ENCODE measurements at regions not wholly inside any gene's neighbourhood (a gene's known extent, or its start where the extent isn't known, plus 50 kb on each side); places are given as distances from the start of the nearest gene placed in this dataset.

DNA sequence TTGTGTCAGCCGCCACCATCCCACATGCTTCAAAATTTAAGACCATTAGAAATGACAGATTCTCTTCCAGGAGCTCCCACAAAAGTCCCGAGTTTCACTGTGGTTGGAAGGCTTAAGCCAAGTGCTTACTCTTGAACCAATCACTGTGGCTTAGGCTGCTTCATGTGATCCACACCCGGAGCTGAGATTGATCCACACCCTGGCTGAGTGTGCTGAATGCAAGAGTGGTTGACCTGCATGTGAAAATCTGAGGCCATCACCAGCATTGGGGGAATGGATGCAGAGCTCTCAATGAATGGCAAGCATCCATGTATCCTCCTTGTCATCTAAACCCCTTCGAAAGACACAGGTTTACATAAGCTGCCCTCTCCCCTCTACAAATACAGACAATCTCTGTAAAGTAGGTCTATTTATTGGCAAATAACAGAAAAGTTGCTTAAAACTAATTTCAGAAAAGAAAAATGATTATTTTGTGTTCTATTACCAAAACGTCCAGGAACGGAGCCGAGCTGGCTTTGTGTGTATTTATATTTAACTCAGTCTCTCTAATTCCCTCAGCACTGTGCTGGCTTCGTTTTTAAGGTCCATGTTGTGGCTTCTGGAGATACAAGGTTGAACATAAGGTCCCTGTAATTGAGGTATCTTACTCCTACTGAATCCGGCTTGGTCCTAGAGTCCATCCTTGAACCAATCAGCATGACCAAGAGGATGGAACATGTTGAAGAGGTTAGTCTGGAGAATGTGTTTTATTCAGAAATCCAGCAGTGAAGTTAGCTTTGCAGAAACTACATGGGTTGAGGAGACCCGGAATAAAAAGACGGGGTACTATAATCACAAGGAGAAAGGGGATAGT is 332.4 kb downstream of the LIG4 start:
- H3K9ac ChIP-seq (ENCODE audit: insufficient read length) = no peak overlapping the region
- H3K9me3 ChIP-seq (ENCODE audit: low read depth, low read length) = no peaks in the 10 kb centered on the region
- TF ChIP-seq FOXP2 (optimal IDR thresholded peaks at IDR 0.05; ENCODE audit: control extremely low read depth, extremely low read length, insufficient read depth) = no peak
- TF ChIP-seq POLR2AphosphoS5 (IDR thresholded peaks at IDR 0.05; ENCODE audit: borderline replicate concordance, low read depth, low read length) = no peak
- no peak for TF ChIP-seq EZH2 (IDR thresholded peaks at IDR 0.05)
- H3K36me3 ChIP-seq (ENCODE audit: insufficient read depth, low read length) = no peaks in the 10 kb centered on the region
- H3K27ac ChIP-seq = no peak overlapping the region
- DNase-seq (ENCODE audit: low read depth, low spot score) = no peak
- no peak overlapping the region for H3K4me3 ChIP-seq

DNA sequence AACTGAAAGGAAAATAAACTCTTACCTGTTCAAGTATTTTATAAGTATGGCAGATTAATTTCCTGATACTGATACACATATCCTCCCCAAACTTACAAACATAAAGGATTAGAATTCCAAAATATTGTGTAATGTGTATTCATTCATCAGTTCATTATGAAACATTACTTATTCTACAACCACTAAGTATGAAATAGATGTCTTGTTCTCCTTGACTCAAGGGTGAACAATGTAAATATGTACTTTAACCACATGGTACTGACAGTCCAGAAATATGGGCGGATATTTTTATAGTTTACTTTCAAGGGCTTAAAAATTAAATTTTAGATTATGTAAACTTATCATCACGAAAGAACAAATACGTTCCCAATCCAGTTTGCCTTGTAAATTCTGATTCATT is 334.0 kb downstream of the LIG4 start:
- DNase-seq (ENCODE audit: low read depth, low spot score) = no peak
- Histone ChIP-seq H3K9me3 (ENCODE audit: low read depth, low read length) (no peaks in the 10 kb centered on the region), H3K27ac (no peak overlapping the region), H3K9ac (ENCODE audit: insufficient read length) (no peak overlapping the region), H3K36me3 (ENCODE audit: insufficient read depth, low read length) (no peaks in the 10 kb centered on the region), H3K4me3 (no peak overlapping the region)
- no peak for TF ChIP-seq EZH2 (IDR thresholded peaks at IDR 0.05)
- no peak for TF ChIP-seq FOXP2 (optimal IDR thresholded peaks at IDR 0.05; ENCODE audit: control extremely low read depth, extremely low read length, insufficient read depth)
- no peak for TF ChIP-seq POLR2AphosphoS5 (IDR thresholded peaks at IDR 0.05; ENCODE audit: borderline replicate concordance, low read depth, low read length)

DNA sequence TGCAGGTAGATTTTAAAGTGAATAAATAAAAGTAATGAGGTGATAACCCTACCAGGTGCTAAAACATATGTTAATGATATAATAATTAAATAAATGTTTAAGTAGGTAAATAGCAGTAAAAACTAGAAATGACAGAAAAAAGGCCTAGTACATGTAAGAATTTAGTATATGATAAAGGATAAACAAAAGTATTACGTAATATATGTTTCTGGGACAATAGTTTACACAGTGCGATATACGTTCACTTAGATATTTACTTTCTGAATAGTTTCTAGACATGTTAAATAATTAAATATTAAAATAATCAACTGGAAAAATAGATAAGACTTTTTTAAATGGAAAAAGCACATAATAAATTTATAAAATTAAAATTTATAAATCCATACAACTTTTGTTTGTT is 340.9 kb downstream of the LIG4 start:
- Histone ChIP-seq H3K4me3 (no peak overlapping the region), H3K9me3 (ENCODE audit: low read depth, low read length) (no peaks in the 10 kb centered on the region), H3K9ac (ENCODE audit: insufficient read length) (no peak overlapping the region), H3K36me3 (ENCODE audit: insufficient read depth, low read length) (no peaks in the 10 kb centered on the region), H3K27ac (no peak overlapping the region)
- TF ChIP-seq POLR2AphosphoS5 (IDR thresholded peaks at IDR 0.05; ENCODE audit: borderline replicate concordance, low read depth, low read length) = no peak
- TF ChIP-seq FOXP2 (optimal IDR thresholded peaks at IDR 0.05; ENCODE audit: control extremely low read depth, extremely low read length, insufficient read depth) = no peak
- no peak for TF ChIP-seq EZH2 (IDR thresholded peaks at IDR 0.05)
- DNase-seq (ENCODE audit: low read depth, low spot score) = no peak

DNA sequence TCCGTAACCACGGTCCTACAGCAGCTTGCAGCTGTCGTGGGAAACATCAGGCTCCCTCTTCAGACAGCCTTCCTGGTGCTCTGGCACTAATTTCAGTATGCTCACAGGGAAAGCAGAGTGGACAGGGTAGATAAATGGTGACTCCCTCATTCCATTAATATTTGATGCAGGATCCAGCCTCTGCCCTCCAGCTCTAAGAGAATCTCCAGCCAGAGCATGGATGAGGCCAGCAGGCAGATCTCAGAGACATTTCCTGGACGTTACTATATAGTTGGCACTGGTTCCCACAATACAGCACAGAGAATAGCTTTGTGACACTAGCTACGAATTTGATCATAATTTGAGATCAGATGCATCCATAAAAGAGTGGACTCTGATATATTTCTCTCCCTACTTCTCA is 341.4 kb downstream of the LIG4 start:
- H3K27ac ChIP-seq = no peak overlapping the region
- DNase-seq (ENCODE audit: low read depth, low spot score) = no peak

DNA sequence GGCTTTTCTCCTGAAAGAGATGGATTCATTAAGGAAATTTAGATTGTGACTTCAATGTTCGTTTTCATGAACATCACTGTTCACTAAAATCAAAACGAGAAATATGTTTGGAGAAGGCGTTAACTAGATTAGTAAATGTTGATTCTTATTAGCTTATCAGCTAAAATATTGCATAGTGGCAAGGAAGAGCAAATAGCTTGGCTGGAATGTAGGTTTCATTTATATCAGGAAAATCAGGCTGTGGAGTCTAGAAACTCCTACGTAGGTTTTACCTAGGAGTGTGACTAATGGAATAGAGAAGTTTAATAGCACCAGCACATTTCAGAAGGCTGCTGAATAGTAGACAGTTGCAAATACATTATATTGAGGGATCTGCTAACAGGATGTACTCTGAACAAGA is 344.9 kb downstream of the LIG4 start:
- H3K4me3 ChIP-seq = no peak overlapping the region
- no peaks in the 10 kb centered on the region for H3K36me3 ChIP-seq (ENCODE audit: insufficient read depth, low read length)
- no peak for DNase-seq (ENCODE audit: low read depth, low spot score)
- no peak overlapping the region for H3K9ac ChIP-seq (ENCODE audit: insufficient read length)
- no peak overlapping the region for H3K27ac ChIP-seq
- H3K9me3 ChIP-seq (ENCODE audit: low read depth, low read length) = no peaks in the 10 kb centered on the region
- TF ChIP-seq POLR2AphosphoS5 (IDR thresholded peaks at IDR 0.05; ENCODE audit: borderline replicate concordance, low read depth, low read length) (no peak), EZH2 (IDR thresholded peaks at IDR 0.05) (no peak), FOXP2 (optimal IDR thresholded peaks at IDR 0.05; ENCODE audit: control extremely low read depth, extremely low read length, insufficient read depth) (no peak)

More for the DNA sequence above, 341.4 kb downstream of the LIG4 start:
- H3K36me3 ChIP-seq (ENCODE audit: insufficient read depth, low read length) = no peaks in the 10 kb centered on the region
- no peaks in the 10 kb centered on the region for H3K9me3 ChIP-seq (ENCODE audit: low read depth, low read length)
- TF ChIP-seq POLR2AphosphoS5 (IDR thresholded peaks at IDR 0.05; ENCODE audit: borderline replicate concordance, low read depth, low read length) = no peak
- no peak for TF ChIP-seq EZH2 (IDR thresholded peaks at IDR 0.05)
- no peak for TF ChIP-seq FOXP2 (optimal IDR thresholded peaks at IDR 0.05; ENCODE audit: control extremely low read depth, extremely low read length, insufficient read depth)
- H3K9ac ChIP-seq (ENCODE audit: insufficient read length) = no peak overlapping the region
- no peak overlapping the region for H3K4me3 ChIP-seq

DNA sequence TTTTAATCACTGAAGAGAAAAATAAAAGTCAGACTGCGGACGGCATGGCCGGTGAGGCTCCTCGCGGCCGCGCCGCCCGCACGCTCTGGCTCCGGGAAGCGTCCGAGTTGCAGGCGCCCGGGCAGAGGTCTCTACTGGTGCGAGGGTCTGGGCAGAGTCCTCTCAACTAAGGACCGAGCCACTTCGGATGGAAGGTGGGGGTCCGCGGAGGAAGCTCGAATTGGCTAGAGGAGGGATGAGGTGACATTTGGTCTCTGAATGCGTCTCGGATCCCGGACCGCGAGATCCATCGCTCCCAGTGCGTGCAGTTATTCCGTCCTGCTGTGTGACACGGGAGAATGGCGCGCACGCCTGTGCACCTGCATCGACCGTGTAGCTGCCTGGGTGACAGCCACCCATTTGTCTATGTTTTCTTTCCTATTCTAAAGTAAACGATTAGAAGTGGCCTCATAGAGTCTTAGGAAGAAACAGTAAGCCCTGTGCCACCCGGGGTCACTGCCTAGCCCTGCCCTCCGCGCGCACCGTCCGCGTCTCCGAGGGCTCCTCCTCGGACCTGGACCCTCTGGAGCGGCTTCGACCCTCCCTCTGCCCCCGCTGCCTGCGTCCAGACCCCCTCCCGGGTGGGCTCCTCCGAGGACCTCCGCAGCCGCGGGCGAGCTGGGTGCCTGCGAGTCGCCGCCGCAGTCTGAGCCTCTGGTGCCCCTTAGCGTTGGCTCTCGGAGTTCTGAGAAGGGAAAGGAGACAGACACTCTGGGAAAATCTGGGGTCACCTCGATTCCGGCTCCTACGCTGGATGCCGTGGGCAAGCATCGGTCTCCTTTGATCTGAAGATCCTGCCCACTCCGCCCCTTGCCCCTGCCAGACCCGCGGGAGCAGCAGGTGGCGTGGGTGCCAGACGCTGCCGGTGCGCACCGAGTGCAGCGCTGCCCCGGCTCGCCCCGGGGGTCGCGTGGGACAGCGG is 347.4 kb downstream of the LIG4 start:
- TF ChIP-seq POLR2AphosphoS5 (IDR thresholded peaks at IDR 0.05; ENCODE audit: borderline replicate concordance, low read depth, low read length) (no peak), FOXP2 (optimal IDR thresholded peaks at IDR 0.05; ENCODE audit: control extremely low read depth, extremely low read length, insufficient read depth) (no peak), EZH2 (IDR thresholded peaks at IDR 0.05) (no peak)
- no peaks in the 10 kb centered on the region for H3K9me3 ChIP-seq (ENCODE audit: low read depth, low read length)
- DNase-seq (ENCODE audit: low read depth, low spot score) = no peak
- H3K4me3 ChIP-seq = peak overlapping the region; percentile 75
- no peaks in the 10 kb centered on the region for H3K36me3 ChIP-seq (ENCODE audit: insufficient read depth, low read length)
- H3K9ac ChIP-seq (ENCODE audit: insufficient read length) = no peak overlapping the region
- no peak overlapping the region for H3K27ac ChIP-seq

DNA sequence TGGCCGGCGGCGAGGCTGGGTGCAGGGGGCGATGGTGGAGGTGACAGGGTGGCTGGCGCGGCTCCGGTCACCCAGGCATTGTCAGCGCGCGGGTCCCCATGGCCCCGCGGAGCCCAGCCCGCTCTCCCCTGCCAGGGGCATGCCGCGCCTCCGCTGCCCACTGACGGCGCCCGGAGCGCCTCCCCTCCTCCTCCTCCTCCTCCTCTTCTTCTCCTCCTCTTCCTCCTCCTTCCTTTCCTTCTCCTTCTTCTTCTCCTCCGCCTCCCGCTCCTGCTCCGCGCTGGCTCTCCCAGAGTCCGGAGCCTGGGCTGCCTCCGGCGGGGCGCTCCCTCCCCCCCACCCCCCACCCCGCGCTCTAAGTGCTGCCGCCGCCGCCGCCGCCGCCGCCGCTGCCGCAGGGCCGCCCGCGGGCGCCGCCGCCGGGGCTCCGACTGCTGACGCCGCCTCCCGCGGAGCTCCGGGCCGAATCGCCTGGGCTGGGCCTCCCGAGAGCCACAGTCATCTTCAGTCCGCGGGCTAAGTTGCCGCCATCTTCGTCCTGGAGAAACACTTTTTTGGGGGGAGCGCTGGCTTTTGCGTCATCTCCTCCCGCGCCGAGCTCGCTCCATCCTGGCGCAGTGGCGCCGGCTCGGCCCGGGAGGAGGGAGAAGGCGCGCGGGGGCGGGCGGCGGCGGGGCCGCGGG is 348.3 kb downstream of the LIG4 start:
- peak overlapping the region; percentile 75 for H3K4me3 ChIP-seq
- no peaks in the 10 kb centered on the region for H3K9me3 ChIP-seq (ENCODE audit: low read depth, low read length)
- no peak overlapping the region for H3K27ac ChIP-seq
- no peaks in the 10 kb centered on the region for H3K36me3 ChIP-seq (ENCODE audit: insufficient read depth, low read length)
- DNase-seq (ENCODE audit: low read depth, low spot score) = no peak
- no peak for TF ChIP-seq POLR2AphosphoS5 (IDR thresholded peaks at IDR 0.05; ENCODE audit: borderline replicate concordance, low read depth, low read length)
- no peak for TF ChIP-seq EZH2 (IDR thresholded peaks at IDR 0.05)
- no peak for TF ChIP-seq FOXP2 (optimal IDR thresholded peaks at IDR 0.05; ENCODE audit: control extremely low read depth, extremely low read length, insufficient read depth)
- H3K9ac ChIP-seq (ENCODE audit: insufficient read length) = no peak overlapping the region

Measured in SK-N-MC (cell line).